ENCODE measurements at regions not wholly inside any gene's neighbourhood (a gene's known extent, or its start where the extent isn't known, plus 50 kb on each side); places are given as distances from the start of the nearest gene placed in this dataset.

GRCh38 chr4:83174844-83175414 is 60.4 kb upstream of the PLAC8 start:
- Histone ChIP-seq H3K4me2 (ENCODE audit: low read depth, low read length, poor library complexity, severe bottlenecking) (no peak overlapping the region), H3K4me3 (ENCODE audit: low read length, poor library complexity, severe bottlenecking) (no peak overlapping the region), H4K20me1 (ENCODE audit: insufficient read depth, low read length, poor library complexity, severe bottlenecking) (no peaks in the 10 kb centered on the region), H2AFZ (ENCODE audit: low read length) (no peak overlapping the region), H3K9me3 (ENCODE audit: insufficient read depth, low read depth, low read length) (no peaks in the 10 kb centered on the region), H3K36me3 (ENCODE audit: insufficient read depth, low read length) (no peaks in the 10 kb centered on the region), H3K79me2 (ENCODE audit: insufficient read depth, low read length) (no peaks in the 10 kb centered on the region), H3F3A (ENCODE audit: low read depth) (no peaks in the 10 kb centered on the region), H3K9ac (ENCODE audit: low read depth, low read length, poor library complexity, severe bottlenecking) (no peak overlapping the region), H3K27me3 (ENCODE audit: insufficient read depth, low read length, poor library complexity, severe bottlenecking) (no peaks in the 10 kb centered on the region), H3K9me2 (replicated peaks; ENCODE audit: low read depth, low read length) (no peaks in the 10 kb centered on the region), H3K4me1 (ENCODE audit: insufficient read depth, low read length, poor library complexity, severe bottlenecking) (peaks cover 13% of the 10 kb centered on the region)
- no peak for TF ChIP-seq EZH2phosphoT487 (IDR thresholded peaks at IDR 0.05; ENCODE audit: borderline replicate concordance)
- TF ChIP-seq, protein P1, sequence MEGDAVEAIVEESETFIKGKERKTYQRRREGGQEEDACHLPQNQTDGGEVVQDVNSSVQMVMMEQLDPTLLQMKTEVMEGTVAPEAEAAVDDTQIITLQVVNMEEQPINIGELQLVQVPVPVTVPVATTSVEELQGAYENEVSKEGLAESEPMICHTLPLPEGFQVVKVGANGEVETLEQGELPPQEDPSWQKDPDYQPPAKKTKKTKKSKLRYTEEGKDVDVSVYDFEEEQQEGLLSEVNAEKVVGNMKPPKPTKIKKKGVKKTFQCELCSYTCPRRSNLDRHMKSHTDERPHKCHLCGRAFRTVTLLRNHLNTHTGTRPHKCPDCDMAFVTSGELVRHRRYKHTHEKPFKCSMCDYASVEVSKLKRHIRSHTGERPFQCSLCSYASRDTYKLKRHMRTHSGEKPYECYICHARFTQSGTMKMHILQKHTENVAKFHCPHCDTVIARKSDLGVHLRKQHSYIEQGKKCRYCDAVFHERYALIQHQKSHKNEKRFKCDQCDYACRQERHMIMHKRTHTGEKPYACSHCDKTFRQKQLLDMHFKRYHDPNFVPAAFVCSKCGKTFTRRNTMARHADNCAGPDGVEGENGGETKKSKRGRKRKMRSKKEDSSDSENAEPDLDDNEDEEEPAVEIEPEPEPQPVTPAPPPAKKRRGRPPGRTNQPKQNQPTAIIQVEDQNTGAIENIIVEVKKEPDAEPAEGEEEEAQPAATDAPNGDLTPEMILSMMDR (conservative IDR thresholded peaks at IDR 0.05; ENCODE audit: low read length), result no peak

- no peaks in the 10 kb centered on the region for H3F3A ChIP-seq (ENCODE audit: low read depth)
- no peak for TF ChIP-seq EZH2phosphoT487 (IDR thresholded peaks at IDR 0.05; ENCODE audit: borderline replicate concordance)
- TF ChIP-seq, protein P1 (conservative IDR thresholded peaks at IDR 0.05; ENCODE audit: low read length), result no peak
These were observed 57.8 kb upstream of the PLAC8 start for GRCh38 chr4:83172371-83172770.

DNA sequence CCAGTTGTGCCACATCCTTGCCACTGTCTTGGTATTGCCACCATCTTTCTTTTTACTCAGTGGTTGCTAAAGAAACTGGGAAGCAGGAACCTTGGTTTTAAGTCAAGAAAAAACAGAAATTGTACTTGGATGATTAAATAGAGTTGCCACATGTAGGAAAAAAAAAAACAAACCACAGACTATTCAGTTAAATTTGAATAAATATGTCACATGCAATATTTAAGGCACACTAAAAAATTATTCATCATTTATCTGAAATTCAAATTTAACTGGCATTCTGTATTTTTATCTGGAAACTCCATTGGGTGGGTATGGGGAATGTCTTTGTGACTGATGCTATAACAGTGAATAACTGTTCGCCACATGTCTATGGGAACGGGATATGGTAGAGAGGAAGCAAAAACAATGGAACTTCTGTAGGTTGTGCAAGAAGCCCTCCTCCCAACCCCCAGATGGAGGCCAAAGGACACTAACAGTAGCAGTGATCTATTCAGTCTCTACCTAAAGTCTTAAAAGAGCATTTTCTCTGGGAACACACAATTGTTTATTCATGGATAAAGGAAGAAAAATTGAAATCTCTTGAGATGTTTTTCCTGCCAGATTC is 57.0 kb upstream of the PLAC8 start:
- Histone ChIP-seq H3K9me2 (replicated peaks; ENCODE audit: low read depth, low read length) (no peaks in the 10 kb centered on the region), H3K4me2 (ENCODE audit: low read depth, low read length, poor library complexity, severe bottlenecking) (no peak overlapping the region), H3F3A (ENCODE audit: low read depth) (no peaks in the 10 kb centered on the region), H3K9me3 (ENCODE audit: insufficient read depth, low read depth, low read length) (no peaks in the 10 kb centered on the region), H3K4me1 (ENCODE audit: insufficient read depth, low read length, poor library complexity, severe bottlenecking) (peaks cover 13% of the 10 kb centered on the region), H3K9ac (ENCODE audit: low read depth, low read length, poor library complexity, severe bottlenecking) (no peak overlapping the region), H3K4me3 (ENCODE audit: low read length, poor library complexity, severe bottlenecking) (no peak overlapping the region), H3K27me3 (ENCODE audit: insufficient read depth, low read length, poor library complexity, severe bottlenecking) (no peaks in the 10 kb centered on the region), H3K36me3 (ENCODE audit: insufficient read depth, low read length) (no peaks in the 10 kb centered on the region), H3K79me2 (ENCODE audit: insufficient read depth, low read length) (no peaks in the 10 kb centered on the region), H2AFZ (ENCODE audit: low read length) (no peak overlapping the region), H4K20me1 (ENCODE audit: insufficient read depth, low read length, poor library complexity, severe bottlenecking) (no peaks in the 10 kb centered on the region)
- TF ChIP-seq EZH2phosphoT487 (IDR thresholded peaks at IDR 0.05; ENCODE audit: borderline replicate concordance), result no peak
- TF ChIP-seq, protein P1 (conservative IDR thresholded peaks at IDR 0.05; ENCODE audit: low read length), result no peak

More at GRCh38 chr4:83172371-83172770, 57.8 kb upstream of the PLAC8 start:
- no peak overlapping the region for H3K4me3 ChIP-seq (ENCODE audit: low read length, poor library complexity, severe bottlenecking)
- H3K4me2 ChIP-seq (ENCODE audit: low read depth, low read length, poor library complexity, severe bottlenecking), result no peak overlapping the region
- no peaks in the 10 kb centered on the region for H3K79me2 ChIP-seq (ENCODE audit: insufficient read depth, low read length)
- H3K9me3 ChIP-seq (ENCODE audit: insufficient read depth, low read depth, low read length), result no peaks in the 10 kb centered on the region
- H3K36me3 ChIP-seq (ENCODE audit: insufficient read depth, low read length), result no peaks in the 10 kb centered on the region
- H2AFZ ChIP-seq (ENCODE audit: low read length), result no peak overlapping the region
- H3K27me3 ChIP-seq (ENCODE audit: insufficient read depth, low read length, poor library complexity, severe bottlenecking), result no peaks in the 10 kb centered on the region
- no peaks in the 10 kb centered on the region for H4K20me1 ChIP-seq (ENCODE audit: insufficient read depth, low read length, poor library complexity, severe bottlenecking)
- no peaks in the 10 kb centered on the region for H3K9me2 ChIP-seq (replicated peaks; ENCODE audit: low read depth, low read length)
- no peak overlapping the region for H3K9ac ChIP-seq (ENCODE audit: low read depth, low read length, poor library complexity, severe bottlenecking)
- H3K4me1 ChIP-seq (ENCODE audit: insufficient read depth, low read length, poor library complexity, severe bottlenecking), result peaks cover 13% of the 10 kb centered on the region

Data from Loucy (cell line).